ENCODE measurements at regions not wholly inside any gene's neighbourhood (a gene's known extent, or its start where the extent isn't known, plus 50 kb on each side); places are given as distances from the start of the nearest gene placed in this dataset.
"Not testable (repeated sequence)": the region's sequence is repeated elsewhere in the genome, so short reads cannot be mapped to it uniquely, and the experiment has no call there.

- no peak for DNase-seq
Observed at GRCh38 chr12:111247083-111247783, 121.7 kb downstream of the PHETA1 start.

- no peak for DNase-seq
Observed at GRCh38 chr12:111246477-111247011, 122.4 kb downstream of the PHETA1 start.

- DNase-seq: no peak
Observed at GRCh38 chr12:111245701-111246476, 123.0 kb downstream of the PHETA1 start.

GRCh38 chr12:111244673-111245072, 124.2 kb downstream of the PHETA1 start:
- no peak for DNase-seq

- DNase-seq: not testable (repeated sequence)
Observed at GRCh38 chr12:111242817-111243216, 126.1 kb downstream of the PHETA1 start.

GRCh38 chr12:111242184-111242583, 126.7 kb downstream of the PHETA1 start:
- DNase-seq: no peak

GRCh38 chr12:111240374-111240773, 128.5 kb downstream of the PHETA1 start:
- DNase-seq: no peak

- no peak for DNase-seq
Observed at GRCh38 chr12:111239235-111239634, 129.7 kb downstream of the PHETA1 start.

- no peak for DNase-seq
Observed at GRCh38 chr12:111238075-111238734, 130.7 kb downstream of the PHETA1 start.

- not testable (repeated sequence) for DNase-seq
Observed at GRCh38 chr12:111234491-111234890, 134.4 kb downstream of the PHETA1 start.

- DNase-seq: no peak
Observed at GRCh38 chr12:111233786-111234185, 135.1 kb downstream of the PHETA1 start.

- DNase-seq: no peak
Observed at GRCh38 chr12:111230649-111231048, 138.2 kb downstream of the PHETA1 start.

GRCh38 chr12:111228916-111229666, 139.8 kb downstream of the PHETA1 start:
- DNase-seq: no peak

- DNase-seq: no peak
Observed at GRCh38 chr12:111227476-111228420, 141.1 kb downstream of the PHETA1 start.

GRCh38 chr12:111226680-111227079, 142.2 kb downstream of the PHETA1 start:
- no peak for DNase-seq

GRCh38 chr12:111225307-111225706, 143.6 kb downstream of the PHETA1 start:
- no peak for DNase-seq

GRCh38 chr12:111224186-111225066, 144.5 kb downstream of the PHETA1 start:
- no peak for DNase-seq

GRCh38 chr12:111222523-111222922, 146.4 kb downstream of the PHETA1 start:
- DNase-seq: no peak

- no peak for DNase-seq
Observed at GRCh38 chr12:111222027-111222414, 146.9 kb downstream of the PHETA1 start.

Data from activated CD4-positive, alpha-beta T cell treated with anti-CD3 and anti-CD28 coated beads for 48 hours (primary cell).